Trophoblast cell (in vitro differentiated cells and primary cell): ENCODE measurements at regions not wholly inside any gene's neighbourhood (a gene's known extent, or its start where the extent isn't known, plus 50 kb on each side); places are given as distances from the start of the nearest gene placed in this dataset.

Experiments used
- DNase-seq, 2 donors: peaks; one replicate each; pipeline ENCODE4 v3.0.0-alpha.2; 2016
- H2AFZ ChIP-seq: 2 replicates; pipeline ENCODE4 v1.6.1; 2013; ENCODE audit warnings: low read length, moderate library complexity, mild to moderate bottlenecking; ENCODE audit not compliant: insufficient read depth, poor library complexity
- H2AK5ac ChIP-seq: 2 replicates; pipeline ENCODE4 v1.6.1; 2013; ENCODE audit warnings: mild to moderate bottlenecking, low read length
- H2BK120ac ChIP-seq: 2 replicates; pipeline ENCODE4 v1.6.1; 2013; ENCODE audit warnings: low read length, mild to moderate bottlenecking, moderate library complexity; ENCODE audit not compliant: insufficient read depth, poor library complexity
- H2BK12ac ChIP-seq: 2 replicates; pipeline ENCODE4 v1.6.1; 2013; ENCODE audit warnings: mild to moderate bottlenecking, low read length, moderate library complexity
- H2BK5ac ChIP-seq: 2 replicates; pipeline ENCODE4 v1.6.1; 2013; ENCODE audit warnings: low read length, low read depth, moderate library complexity, mild to moderate bottlenecking; ENCODE audit not compliant: poor library complexity
- H3K14ac ChIP-seq: 2 replicates; pipeline ENCODE4 v1.6.1; 2013; ENCODE audit warnings: mild to moderate bottlenecking, low read length
- H3K18ac ChIP-seq: 2 replicates; pipeline ENCODE4 v1.6.1; 2013; ENCODE audit warnings: mild to moderate bottlenecking, low read length
- H3K23ac ChIP-seq: 2 replicates; pipeline ENCODE4 v1.6.1; 2013; ENCODE audit warnings: low read length
- H3K27ac ChIP-seq: 2 replicates; pipeline ENCODE4 v1.5.1; 2013; ENCODE audit warnings: low read depth, mild to moderate bottlenecking, inconsistent platforms, low read length, moderate library complexity
- H3K27me3 ChIP-seq: 2 replicates; pipeline ENCODE4 v1.6.1; 2013; ENCODE audit warnings: inconsistent platforms, mild to moderate bottlenecking, low read length, moderate library complexity; ENCODE audit not compliant: insufficient read depth
- H3K36me3 ChIP-seq, 2 experiments: 1 replicate in 1 of 2; 2 replicates in 1 of 2; pipeline ENCODE4 v1.6.1; 2013; ENCODE audit warnings: low read length in 2 of 2, mild to moderate bottlenecking in 2 of 2, moderate library complexity in 1 of 2; ENCODE audit not compliant: insufficient read depth in 2 of 2, control insufficient read depth in 1 of 2
- H3K4ac ChIP-seq: 2 replicates; pipeline ENCODE4 v1.6.1; 2013; ENCODE audit warnings: low read depth, mild to moderate bottlenecking, low read length, moderate library complexity
- H3K4me1 ChIP-seq, 2 experiments: 1 replicate in 1 of 2; 2 replicates in 1 of 2; pipeline ENCODE4 v1.6.1; 2013; ENCODE audit warnings: low read length in 2 of 2, mild to moderate bottlenecking in 2 of 2, moderate library complexity in 1 of 2; ENCODE audit not compliant: insufficient read depth in 2 of 2, control insufficient read depth in 1 of 2
- H3K4me2 ChIP-seq: 2 replicates; pipeline ENCODE4 v1.6.1; 2013; ENCODE audit warnings: inconsistent platforms, mild to moderate bottlenecking, low read length, moderate library complexity
- H3K4me3 ChIP-seq: 2 replicates; pipeline ENCODE4 v1.5.1; 2013; ENCODE audit warnings: mild to moderate bottlenecking, low read depth, low read length, inconsistent platforms
- H3K79me1 ChIP-seq: one replicate; pipeline ENCODE4 v1.6.1; 2013; ENCODE audit warnings: low read length
- H3K79me2 ChIP-seq: 2 replicates; pipeline ENCODE4 v1.6.1; 2013; ENCODE audit warnings: low read length, mild to moderate bottlenecking; ENCODE audit not compliant: control insufficient read depth, insufficient read depth, poor library complexity
- H3K9ac ChIP-seq: 2 replicates; pipeline ENCODE4 v1.6.1; 2013; ENCODE audit warnings: mild to moderate bottlenecking, low read length
- H3K9me3 ChIP-seq: 2 replicates; pipeline ENCODE4 v1.6.1; 2013; ENCODE audit warnings: low read depth, mild to moderate bottlenecking, control low read depth, inconsistent platforms, low read length; ENCODE audit not compliant: insufficient read depth
- H4K12ac ChIP-seq: 2 replicates; pipeline ENCODE4 v1.6.1; 2013; ENCODE audit warnings: low read depth, mild to moderate bottlenecking, low read length, moderate library complexity
- H4K8ac ChIP-seq: 2 replicates; pipeline ENCODE4 v1.6.1; 2013; ENCODE audit warnings: low read depth, mild to moderate bottlenecking, low read length, moderate library complexity
- H4K91ac ChIP-seq: one replicate; pipeline ENCODE4 v1.6.1; 2013; ENCODE audit warnings: low read depth, mild to moderate bottlenecking, low read length, moderate library complexity
- whole genome bisulfite sequencing: extraction: QIAGEN DNeasy Blood & Tissue Kit; methylation state at CpG from one replicate; pipeline ENCODE4 v1.1.7; 2013; ENCODE audit warnings: missing lambda C conversion rate; ENCODE audit not compliant: insufficient read length, insufficient coverage; ENCODE audit errors: extremely low coverage; 5-methylcytosine and 5-hydroxymethylcytosine counted together

DNA sequence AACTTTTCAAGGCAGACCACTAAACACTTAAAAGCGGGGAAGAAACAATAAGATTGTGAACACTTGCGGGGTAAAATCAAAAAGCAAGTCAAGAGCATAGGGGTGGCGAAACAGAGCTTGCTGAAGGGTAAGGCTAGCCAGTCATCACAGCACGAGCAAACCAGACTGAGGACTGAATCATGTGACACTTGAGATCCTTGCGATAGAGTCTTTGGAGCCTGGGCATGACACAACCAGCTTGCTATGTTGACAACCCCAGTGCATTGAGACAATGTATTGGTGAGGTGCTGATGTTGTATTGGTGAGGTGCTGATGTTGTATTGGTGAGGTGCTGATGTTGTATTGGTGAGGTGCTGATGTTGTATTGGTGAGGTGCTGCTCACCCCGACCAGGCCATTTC, 72.3 kb downstream of the SLIT2 start:
- H2BK5ac ChIP-seq = no peak overlapping the region
- H2BK12ac ChIP-seq = no peak overlapping the region
- H3K18ac ChIP-seq = no peak overlapping the region
- no peak overlapping the region for H3K27ac ChIP-seq
- no peak overlapping the region for H3K4me3 ChIP-seq
- no peak overlapping the region for H3K4me2 ChIP-seq
- H3K23ac ChIP-seq = no peak overlapping the region
- H3K79me1 ChIP-seq = no peaks in the 10 kb centered on the region
- H4K91ac ChIP-seq = no peak overlapping the region
- H3K14ac ChIP-seq = no peak overlapping the region
- no peak overlapping the region for H2AFZ ChIP-seq
- no peaks in the 10 kb centered on the region for H3K27me3 ChIP-seq
- no peak overlapping the region for H4K12ac ChIP-seq
- no peaks in the 10 kb centered on the region for H3K79me2 ChIP-seq
- H2AK5ac ChIP-seq = no peak overlapping the region
- H2BK120ac ChIP-seq = no peak overlapping the region
- H3K4ac ChIP-seq = no peak overlapping the region
- H3K4me1 ChIP-seq = peaks cover 0 to 4% of the 10 kb centered on the region in 2 experiments
- H3K9ac ChIP-seq = no peak overlapping the region
- H4K8ac ChIP-seq = no peak overlapping the region
- WGBS = no CpG with 5 or more reads among the region's 6 CpGs
- H3K36me3 ChIP-seq = no peaks in the 10 kb centered on the region
- no peaks in the 10 kb centered on the region for H3K9me3 ChIP-seq
- peak; percentile 62 to 76 for DNase-seq

GRCh38 chr4:20326460-20326859, 74.8 kb downstream of the SLIT2 start:
- H2AK5ac ChIP-seq = no peak overlapping the region
- DNase-seq = no peak

DNA sequence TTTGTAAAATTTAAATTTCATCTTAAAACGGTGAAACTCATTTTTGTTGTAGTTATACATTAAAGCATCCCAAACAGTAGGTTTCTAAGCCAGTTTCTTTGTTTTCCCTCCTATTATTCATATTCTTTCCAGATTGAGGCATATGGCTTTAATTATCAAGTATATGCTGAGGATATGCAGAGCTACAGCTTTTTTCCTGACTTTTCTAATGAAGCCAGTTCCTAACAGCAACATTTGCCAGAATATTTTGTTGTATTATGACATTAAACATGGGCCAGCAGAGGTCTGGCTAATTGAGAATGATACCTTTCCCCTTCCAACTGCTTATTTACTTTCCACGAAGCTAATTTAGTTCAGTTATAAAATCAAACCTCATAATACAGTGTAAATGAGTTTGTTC, 75.3 kb downstream of the SLIT2 start:
- no peak overlapping the region for H3K14ac ChIP-seq
- whole genome bisulfite sequencing = no CpG with 5 or more reads among the region's 2 CpGs
- H2AFZ ChIP-seq = no peak overlapping the region
- no peak overlapping the region for H4K91ac ChIP-seq
- H3K4me1 ChIP-seq = peaks cover 0 to 4% of the 10 kb centered on the region in 2 experiments
- no peaks in the 10 kb centered on the region for H3K9me3 ChIP-seq
- no peak overlapping the region for H3K27ac ChIP-seq
- no peak overlapping the region for H2BK120ac ChIP-seq
- no peak overlapping the region for H4K12ac ChIP-seq
- H3K4ac ChIP-seq = no peak overlapping the region
- H2BK5ac ChIP-seq = no peak overlapping the region
- H4K8ac ChIP-seq = no peak overlapping the region
- no peak overlapping the region for H3K9ac ChIP-seq
- H3K79me2 ChIP-seq = no peaks in the 10 kb centered on the region
- H3K27me3 ChIP-seq = no peaks in the 10 kb centered on the region
- no peak overlapping the region for H3K18ac ChIP-seq
- no peak overlapping the region for H2AK5ac ChIP-seq
- no peaks in the 10 kb centered on the region for H3K79me1 ChIP-seq
- H3K23ac ChIP-seq = no peak overlapping the region
- H2BK12ac ChIP-seq = no peak overlapping the region
- DNase-seq = no peak
- no peak overlapping the region for H3K4me3 ChIP-seq
- H3K4me2 ChIP-seq = no peak overlapping the region
- no peaks in the 10 kb centered on the region for H3K36me3 ChIP-seq

More at GRCh38 chr4:20326460-20326859, 74.8 kb downstream of the SLIT2 start:
- Histone ChIP-seq H2BK120ac (no peak overlapping the region), H3K23ac (no peak overlapping the region), H4K8ac (no peak overlapping the region), H3K4me1 (peaks cover 0 to 4% of the 10 kb centered on the region in 2 experiments), H2BK5ac (no peak overlapping the region), H4K12ac (no peak overlapping the region), H3K36me3 (no peaks in the 10 kb centered on the region), H3K9ac (no peak overlapping the region), H3K79me1 (no peaks in the 10 kb centered on the region), H3K4ac (no peak overlapping the region), H3K4me3 (no peak overlapping the region), H3K4me2 (no peak overlapping the region), H3K27ac (no peak overlapping the region), H3K9me3 (no peaks in the 10 kb centered on the region), H2BK12ac (no peak overlapping the region), H3K79me2 (no peaks in the 10 kb centered on the region), H4K91ac (no peak overlapping the region), H3K27me3 (no peaks in the 10 kb centered on the region), H3K14ac (no peak overlapping the region), H3K18ac (no peak overlapping the region), H2AFZ (no peak overlapping the region)
- WGBS = no CpG with 5 or more reads among the region's 1 CpG

- H3K4me2 ChIP-seq = no peak overlapping the region
- H3K4me1 ChIP-seq = peaks cover 0 to 4% of the 10 kb centered on the region in 2 experiments
- H4K91ac ChIP-seq = no peak overlapping the region
- no peak overlapping the region for H4K8ac ChIP-seq
- H3K4me3 ChIP-seq = no peak overlapping the region
- no peak overlapping the region for H2BK12ac ChIP-seq
- DNase-seq = no peak
- no peaks in the 10 kb centered on the region for H3K79me2 ChIP-seq
- no peak overlapping the region for H3K27ac ChIP-seq
- no peak overlapping the region for H2BK120ac ChIP-seq
- H3K9ac ChIP-seq = no peak overlapping the region
- no peak overlapping the region for H4K12ac ChIP-seq
- no peak overlapping the region for H3K14ac ChIP-seq
- H2AK5ac ChIP-seq = no peak overlapping the region
- H3K18ac ChIP-seq = no peak overlapping the region
- H2AFZ ChIP-seq = no peak overlapping the region
- no CpG with 5 or more reads among the region's 2 CpGs for WGBS
- no peaks in the 10 kb centered on the region for H3K27me3 ChIP-seq
- H3K79me1 ChIP-seq = no peaks in the 10 kb centered on the region
- no peak overlapping the region for H2BK5ac ChIP-seq
- no peaks in the 10 kb centered on the region for H3K9me3 ChIP-seq
- H3K23ac ChIP-seq = no peak overlapping the region
- H3K4ac ChIP-seq = no peak overlapping the region
- H3K36me3 ChIP-seq = no peaks in the 10 kb centered on the region
Observed at GRCh38 chr4:20327808-20328207, 76.1 kb downstream of the SLIT2 start.
